WTC11 (cell line): ENCODE measurements at regions not wholly inside any gene's neighbourhood (a gene's known extent, or its start where the extent isn't known, plus 50 kb on each side); places are given as distances from the start of the nearest gene placed in this dataset.

Experiments
- AFF4 ChIP-seq: sonication (generic); formaldehyde crosslinking; IDR thresholded peaks from 2 replicates; pipeline ENCODE4 v1.8.1; 2023; ENCODE audit warnings: mild to moderate bottlenecking, missing genetic modification reagents, borderline replicate concordance
- ATF2 ChIP-seq: sonication (generic); formaldehyde crosslinking; IDR thresholded peaks from 2 replicates; pipeline ENCODE4 v1.8.1; 2022; ENCODE audit warnings: low read depth, missing genetic modification reagents, borderline replicate concordance
- ATF6 ChIP-seq: sonication (generic); formaldehyde crosslinking; IDR thresholded peaks from 2 replicates; pipeline ENCODE4 v1.8.1; 2023; ENCODE audit warnings: mild to moderate bottlenecking, missing genetic modification reagents
- CREM ChIP-seq: sonication (generic); formaldehyde crosslinking; IDR thresholded peaks from 2 replicates; pipeline ENCODE4 v1.8.1; 2022; ENCODE audit warnings: mild to moderate bottlenecking, missing genetic modification reagents, moderate library complexity
- CTCF ChIP-seq: fragments of 200-600 bp; IDR thresholded peaks from 2 replicates; pipeline ENCODE4 v1.8.0; 2022; ENCODE audit warnings: antibody characterized with exemption
- E2F4 ChIP-seq: sonication (generic); formaldehyde crosslinking; IDR thresholded peaks from 2 replicates; pipeline ENCODE4 v1.8.1; 2022; ENCODE audit warnings: low read depth, mild to moderate bottlenecking, moderate library complexity, missing genetic modification reagents, borderline replicate concordance
- E2F5 ChIP-seq: sonication (generic); formaldehyde crosslinking; IDR thresholded peaks from 2 replicates; pipeline ENCODE4 v1.8.1; 2022; ENCODE audit warnings: mild to moderate bottlenecking, moderate library complexity, missing genetic modification reagents
- GABPB1 ChIP-seq: sonication (generic); formaldehyde crosslinking; IDR thresholded peaks from 2 replicates; pipeline ENCODE4 v1.8.1; 2023; ENCODE audit warnings: mild to moderate bottlenecking, missing genetic modification reagents
- IRF2 ChIP-seq: sonication (generic); formaldehyde crosslinking; IDR thresholded peaks from 2 replicates; pipeline ENCODE4 v1.8.0; 2022; ENCODE audit warnings: low read depth, missing genetic modification reagents, borderline replicate concordance
- JUN ChIP-seq: sonication (generic); formaldehyde crosslinking; IDR thresholded peaks from 2 replicates; pipeline ENCODE4 v1.8.0; 2023; ENCODE audit warnings: mild to moderate bottlenecking, missing genetic modification reagents
- TEAD4 ChIP-seq: sonication (generic); formaldehyde crosslinking; IDR thresholded peaks from 2 replicates; pipeline ENCODE4 v1.8.0; 2022; ENCODE audit warnings: mild to moderate bottlenecking, missing genetic modification reagents
- USF2 ChIP-seq: sonication (generic); formaldehyde crosslinking; IDR thresholded peaks from 2 replicates; pipeline ENCODE4 v1.8.1; 2023; ENCODE audit warnings: mild to moderate bottlenecking, missing genetic modification reagents, moderate library complexity
- ZNF121 ChIP-seq: sonication (generic); formaldehyde crosslinking; IDR thresholded peaks from 2 replicates; pipeline ENCODE4 v1.8.0; 2023; ENCODE audit warnings: missing genetic modification reagents

GRCh38 chr14:22297376-22297775 lies 291.6 kb downstream of the DAD1 start:
- TF ChIP-seq CTCF (no peak), AFF4 (CRISPR knock-in tag) (no peak), CREM (CRISPR knock-in tag) (no peak), IRF2 (CRISPR knock-in tag) (no peak), E2F5 (CRISPR knock-in tag) (no peak), USF2 (no peak), ATF2 (CRISPR knock-in tag) (no peak), GABPB1 (CRISPR knock-in tag) (no peak), E2F4 (no peak), TEAD4 (no peak), JUN (no peak), ZNF121 (no peak), ATF6 (CRISPR knock-in tag) (no peak)
